ENCODE measurements at regions not wholly inside any gene's neighbourhood (a gene's known extent, or its start where the extent isn't known, plus 50 kb on each side); places are given as distances from the start of the nearest gene placed in this dataset.

GRCh38 chr9:26058111-26058895, 380.1 kb upstream of the TUSC1 start:
- H3K4me3 ChIP-seq = no peak overlapping the region
- H3K36me3 ChIP-seq = no peaks in the 10 kb centered on the region
- WGBS, 2 donors = 59 to 63% methylated on average over 1 of the region's 1 CpG
- H3K27ac ChIP-seq = no peak overlapping the region
- no peaks in the 10 kb centered on the region for H3K9me3 ChIP-seq
- no peak for DNase-seq (ENCODE audit: low spot score in 2 of 2)
- no peaks in the 10 kb centered on the region for H3K27me3 ChIP-seq
- no peaks in the 10 kb centered on the region for H3K4me1 ChIP-seq
- TF ChIP-seq CTCF (IDR thresholded peaks at IDR 0.05) (no peak), POLR2A (IDR thresholded peaks at IDR 0.05) (no peak), EP300 (IDR thresholded peaks at IDR 0.05) (no peak)

- no peak for TF ChIP-seq EP300 (IDR thresholded peaks at IDR 0.05)
- TF ChIP-seq CTCF (IDR thresholded peaks at IDR 0.05) = no peak
- no peak for TF ChIP-seq POLR2A (IDR thresholded peaks at IDR 0.05)
- no peaks in the 10 kb centered on the region for H3K27me3 ChIP-seq
- H3K36me3 ChIP-seq = no peaks in the 10 kb centered on the region
Measured at GRCh38 chr9:26057050-26057449, 378.8 kb upstream of the TUSC1 start.

GRCh38 chr9:26054600-26055520, 376.6 kb upstream of the TUSC1 start:
- DNase-seq (ENCODE audit: low spot score in 2 of 2) = no peak
- H3K4me3 ChIP-seq = no peak overlapping the region
- no peaks in the 10 kb centered on the region for H3K27me3 ChIP-seq
- H3K9me3 ChIP-seq = no peaks in the 10 kb centered on the region
- H3K4me1 ChIP-seq = no peaks in the 10 kb centered on the region
- TF ChIP-seq EP300 (IDR thresholded peaks at IDR 0.05) = no peak
- TF ChIP-seq POLR2A (IDR thresholded peaks at IDR 0.05) = no peak
- no peak for TF ChIP-seq CTCF (IDR thresholded peaks at IDR 0.05)
- no peak overlapping the region for H3K27ac ChIP-seq
- no peaks in the 10 kb centered on the region for H3K36me3 ChIP-seq
- WGBS, 2 donors = 84 to 85% methylated on average over 4 of the region's 4 CpGs

More at GRCh38 chr9:26057050-26057449, 378.8 kb upstream of the TUSC1 start:
- Histone ChIP-seq H3K4me3 (no peak overlapping the region), H3K9me3 (no peaks in the 10 kb centered on the region), H3K4me1 (no peaks in the 10 kb centered on the region), H3K27ac (no peak overlapping the region)
- no peak for DNase-seq (ENCODE audit: low spot score in 2 of 2)
- WGBS, 2 donors = 60 to 65% methylated on average over 3 of the region's 3 CpGs

GRCh38 chr9:26053954-26054353, 375.7 kb upstream of the TUSC1 start:
- TF ChIP-seq EP300 (IDR thresholded peaks at IDR 0.05) = no peak
- TF ChIP-seq CTCF (IDR thresholded peaks at IDR 0.05) = no peak
- TF ChIP-seq POLR2A (IDR thresholded peaks at IDR 0.05) = no peak
- DNase-seq (ENCODE audit: low spot score in 2 of 2) = no peak
- WGBS, 2 donors = 85 to 88% methylated on average over 3 of the region's 3 CpGs
- Histone ChIP-seq H3K9me3 (no peaks in the 10 kb centered on the region), H3K4me3 (no peak overlapping the region), H3K36me3 (no peaks in the 10 kb centered on the region), H3K4me1 (no peaks in the 10 kb centered on the region), H3K27ac (no peak overlapping the region), H3K27me3 (no peaks in the 10 kb centered on the region)

- H3K9me3 ChIP-seq = peaks cover 0 to 11% (median 4%) of the 10 kb centered on the region in 4 donors
- no peak overlapping the region for H3K4me3 ChIP-seq
- TF ChIP-seq CTCF (IDR thresholded peaks at IDR 0.05) (no peak), POLR2A (IDR thresholded peaks at IDR 0.05) (no peak), EP300 (IDR thresholded peaks at IDR 0.05) (no peak)
- H3K36me3 ChIP-seq = no peaks in the 10 kb centered on the region
- no peaks in the 10 kb centered on the region for H3K27me3 ChIP-seq
- H3K4me1 ChIP-seq = no peaks in the 10 kb centered on the region
- no peak for DNase-seq (ENCODE audit: low spot score in 2 of 2)
- H3K27ac ChIP-seq = no peak overlapping the region
- 92 to 93% methylated on average over 1 of the region's 1 CpG for WGBS, 2 donors
Measured at GRCh38 chr9:26043431-26043830, 365.2 kb upstream of the TUSC1 start.
